ENCODE measurements at regions not wholly inside any gene's neighbourhood (a gene's known extent, or its start where the extent isn't known, plus 50 kb on each side); places are given as distances from the start of the nearest gene placed in this dataset.

GRCh38 chr6:84434550-84434949 is 207.1 kb upstream of the CEP162 start:
- no peaks in the 10 kb centered on the region for H3K36me3 ChIP-seq (ENCODE audit: insufficient read depth, low read length)
- no peaks in the 10 kb centered on the region for H3K4me1 ChIP-seq (ENCODE audit: control insufficient read depth, insufficient read depth, low read length)
- H3K27me3 ChIP-seq (ENCODE audit: control insufficient read depth, insufficient read depth, low read length) = no peaks in the 10 kb centered on the region
- no peaks in the 10 kb centered on the region for H3K9me3 ChIP-seq (replicated peaks; ENCODE audit: low read length)
- H3K4me3 ChIP-seq (ENCODE audit: low read length) = no peak overlapping the region
- H3K4me2 ChIP-seq (ENCODE audit: low read length) = no peak overlapping the region
- no peak overlapping the region for H3K9ac ChIP-seq (ENCODE audit: low read depth, low read length)

GRCh38 chr6:84432619-84433018 is 205.2 kb upstream of the CEP162 start:
- H3K4me1 ChIP-seq (ENCODE audit: control insufficient read depth, insufficient read depth, low read length) = no peaks in the 10 kb centered on the region
- no peaks in the 10 kb centered on the region for H3K9me3 ChIP-seq (replicated peaks; ENCODE audit: low read length)
- H3K27me3 ChIP-seq (ENCODE audit: control insufficient read depth, insufficient read depth, low read length) = no peaks in the 10 kb centered on the region
- no peak overlapping the region for H3K4me3 ChIP-seq (ENCODE audit: low read length)
- no peaks in the 10 kb centered on the region for H3K36me3 ChIP-seq (ENCODE audit: insufficient read depth, low read length)
- H3K9ac ChIP-seq (ENCODE audit: low read depth, low read length) = no peak overlapping the region
- no peak overlapping the region for H3K4me2 ChIP-seq (ENCODE audit: low read length)

- Histone ChIP-seq H3K4me3 (ENCODE audit: low read length) (no peak overlapping the region), H3K36me3 (ENCODE audit: insufficient read depth, low read length) (no peaks in the 10 kb centered on the region), H3K9ac (ENCODE audit: low read depth, low read length) (no peak overlapping the region), H3K4me1 (ENCODE audit: control insufficient read depth, insufficient read depth, low read length) (peaks cover 6% of the 10 kb centered on the region), H3K9me3 (replicated peaks; ENCODE audit: low read length) (no peaks in the 10 kb centered on the region), H3K27me3 (ENCODE audit: control insufficient read depth, insufficient read depth, low read length) (no peaks in the 10 kb centered on the region), H3K4me2 (ENCODE audit: low read length) (no peak overlapping the region)
Observed at GRCh38 chr6:84428300-84428907, 201.0 kb upstream of the CEP162 start.

GRCh38 chr6:84425971-84426705 is 198.7 kb upstream of the CEP162 start:
- no peak overlapping the region for H3K4me3 ChIP-seq (ENCODE audit: low read length)
- no peaks in the 10 kb centered on the region for H3K36me3 ChIP-seq (ENCODE audit: insufficient read depth, low read length)
- no peak overlapping the region for H3K9ac ChIP-seq (ENCODE audit: low read depth, low read length)
- H3K27me3 ChIP-seq (ENCODE audit: control insufficient read depth, insufficient read depth, low read length) = no peaks in the 10 kb centered on the region
- no peaks in the 10 kb centered on the region for H3K9me3 ChIP-seq (replicated peaks; ENCODE audit: low read length)
- H3K4me2 ChIP-seq (ENCODE audit: low read length) = no peak overlapping the region
- peaks cover 6% of the 10 kb centered on the region for H3K4me1 ChIP-seq (ENCODE audit: control insufficient read depth, insufficient read depth, low read length)

GRCh38 chr6:84424956-84425355 is 197.5 kb upstream of the CEP162 start:
- Histone ChIP-seq H3K4me2 (ENCODE audit: low read length) (no peak overlapping the region), H3K9me3 (replicated peaks; ENCODE audit: low read length) (no peaks in the 10 kb centered on the region), H3K9ac (ENCODE audit: low read depth, low read length) (no peak overlapping the region), H3K36me3 (ENCODE audit: insufficient read depth, low read length) (no peaks in the 10 kb centered on the region), H3K27me3 (ENCODE audit: control insufficient read depth, insufficient read depth, low read length) (no peaks in the 10 kb centered on the region), H3K4me1 (ENCODE audit: control insufficient read depth, insufficient read depth, low read length) (peaks cover 6% of the 10 kb centered on the region), H3K4me3 (ENCODE audit: low read length) (no peak overlapping the region)

- Histone ChIP-seq H3K9ac (ENCODE audit: low read depth, low read length) (no peak overlapping the region), H3K4me2 (ENCODE audit: low read length) (no peak overlapping the region), H3K36me3 (ENCODE audit: insufficient read depth, low read length) (no peaks in the 10 kb centered on the region), H3K4me3 (ENCODE audit: low read length) (no peak overlapping the region), H3K9me3 (replicated peaks; ENCODE audit: low read length) (no peaks in the 10 kb centered on the region), H3K4me1 (ENCODE audit: control insufficient read depth, insufficient read depth, low read length) (peaks cover 11% of the 10 kb centered on the region), H3K27me3 (ENCODE audit: control insufficient read depth, insufficient read depth, low read length) (no peaks in the 10 kb centered on the region)
Observed at GRCh38 chr6:84422380-84422968, 195.0 kb upstream of the CEP162 start.

GRCh38 chr6:84421031-84421430 is 193.6 kb upstream of the CEP162 start:
- no peak overlapping the region for H3K9ac ChIP-seq (ENCODE audit: low read depth, low read length)
- peaks cover 17% of the 10 kb centered on the region for H3K4me1 ChIP-seq (ENCODE audit: control insufficient read depth, insufficient read depth, low read length)
- no peaks in the 10 kb centered on the region for H3K9me3 ChIP-seq (replicated peaks; ENCODE audit: low read length)
- H3K36me3 ChIP-seq (ENCODE audit: insufficient read depth, low read length) = no peaks in the 10 kb centered on the region
- no peaks in the 10 kb centered on the region for H3K27me3 ChIP-seq (ENCODE audit: control insufficient read depth, insufficient read depth, low read length)
- H3K4me3 ChIP-seq (ENCODE audit: low read length) = no peak overlapping the region
- H3K4me2 ChIP-seq (ENCODE audit: low read length) = no peak overlapping the region

- H3K4me2 ChIP-seq (ENCODE audit: low read length) = no peak overlapping the region
- H3K4me3 ChIP-seq (ENCODE audit: low read length) = no peak overlapping the region
- H3K27me3 ChIP-seq (ENCODE audit: control insufficient read depth, insufficient read depth, low read length) = no peaks in the 10 kb centered on the region
- H3K9ac ChIP-seq (ENCODE audit: low read depth, low read length) = no peak overlapping the region
- H3K36me3 ChIP-seq (ENCODE audit: insufficient read depth, low read length) = no peaks in the 10 kb centered on the region
- H3K9me3 ChIP-seq (replicated peaks; ENCODE audit: low read length) = no peaks in the 10 kb centered on the region
- peaks cover 23% of the 10 kb centered on the region for H3K4me1 ChIP-seq (ENCODE audit: control insufficient read depth, insufficient read depth, low read length)
Observed at GRCh38 chr6:84417260-84417659, 189.8 kb upstream of the CEP162 start.

GRCh38 chr6:84416043-84416657 is 188.7 kb upstream of the CEP162 start:
- H3K4me2 ChIP-seq (ENCODE audit: low read length) = no peak overlapping the region
- H3K27me3 ChIP-seq (ENCODE audit: control insufficient read depth, insufficient read depth, low read length) = no peaks in the 10 kb centered on the region
- no peaks in the 10 kb centered on the region for H3K9me3 ChIP-seq (replicated peaks; ENCODE audit: low read length)
- no peaks in the 10 kb centered on the region for H3K36me3 ChIP-seq (ENCODE audit: insufficient read depth, low read length)
- no peak overlapping the region for H3K4me3 ChIP-seq (ENCODE audit: low read length)
- H3K4me1 ChIP-seq (ENCODE audit: control insufficient read depth, insufficient read depth, low read length) = peaks cover 29% of the 10 kb centered on the region
- no peak overlapping the region for H3K9ac ChIP-seq (ENCODE audit: low read depth, low read length)

GRCh38 chr6:84415517-84415916 is 188.1 kb upstream of the CEP162 start:
- H3K9ac ChIP-seq (ENCODE audit: low read depth, low read length) = no peak overlapping the region
- H3K36me3 ChIP-seq (ENCODE audit: insufficient read depth, low read length) = no peaks in the 10 kb centered on the region
- no peak overlapping the region for H3K4me2 ChIP-seq (ENCODE audit: low read length)
- no peaks in the 10 kb centered on the region for H3K27me3 ChIP-seq (ENCODE audit: control insufficient read depth, insufficient read depth, low read length)
- H3K4me1 ChIP-seq (ENCODE audit: control insufficient read depth, insufficient read depth, low read length) = peaks cover 34% of the 10 kb centered on the region
- no peaks in the 10 kb centered on the region for H3K9me3 ChIP-seq (replicated peaks; ENCODE audit: low read length)
- H3K4me3 ChIP-seq (ENCODE audit: low read length) = no peak overlapping the region

GRCh38 chr6:84415068-84415467 is 187.6 kb upstream of the CEP162 start:
- Histone ChIP-seq H3K4me3 (ENCODE audit: low read length) (no peak overlapping the region), H3K9me3 (replicated peaks; ENCODE audit: low read length) (no peaks in the 10 kb centered on the region), H3K36me3 (ENCODE audit: insufficient read depth, low read length) (no peaks in the 10 kb centered on the region), H3K4me2 (ENCODE audit: low read length) (no peak overlapping the region), H3K27me3 (ENCODE audit: control insufficient read depth, insufficient read depth, low read length) (no peaks in the 10 kb centered on the region), H3K9ac (ENCODE audit: low read depth, low read length) (no peak overlapping the region), H3K4me1 (ENCODE audit: control insufficient read depth, insufficient read depth, low read length) (peaks cover 34% of the 10 kb centered on the region)

Measured in skeletal muscle satellite cell (primary cell).